Stimulated activated naive B cell treated with anti-CD40 and anti-IgM and Interleukin-4, amounts not matched to agents 10 μg/mL and 1 μg/mL and 100 μg/mL, for 72 hours (primary cell): ENCODE measurements at regions not wholly inside any gene's neighbourhood (a gene's known extent, or its start where the extent isn't known, plus 50 kb on each side); places are given as distances from the start of the nearest gene placed in this dataset.
A peak's percentile ranks its signal among the peaks of the same experiment; 100 is the strongest.

Source experiments
- ATAC-seq, 2 donors: fragments of 150-1000 bp; cut with Tn5 transposase; replicated peaks; 2 replicates each; pipeline ENCODE4 v1.10.0; 2021; ENCODE audit warnings: moderate library complexity in 1 of 2
- DNase-seq: peaks from one replicate; pipeline ENCODE4 v3.0.0; 2021
- H3K27ac Mint-ChIP-seq: one replicate; pipeline ENCODE4 v1.8.0; 2022; ENCODE audit warnings: mild to moderate bottlenecking, mixed read lengths
- H3K27me3 Mint-ChIP-seq, 2 donors: one replicate each; pipeline ENCODE4 v1.8.0; 2022; ENCODE audit warnings: mixed read lengths in 2 of 2
- H3K36me3 Mint-ChIP-seq, 2 donors: one replicate each; pipeline ENCODE4 v1.8.0; 2022; ENCODE audit warnings: mixed read lengths in 2 of 2, mild to moderate bottlenecking in 1 of 2
- H3K4me1 Mint-ChIP-seq, 2 donors: one replicate each; pipeline ENCODE4 v1.8.0; 2022; ENCODE audit warnings: mixed read lengths in 2 of 2, mild to moderate bottlenecking in 1 of 2
- H3K4me3 Mint-ChIP-seq, 2 donors: one replicate each; pipeline ENCODE4 v1.8.0; 2022; ENCODE audit warnings: mild to moderate bottlenecking in 2 of 2, mixed read lengths in 2 of 2, moderate library complexity in 1 of 2
- H3K9me3 Mint-ChIP-seq, 2 donors: one replicate each; pipeline ENCODE4 v1.8.0; 2022; ENCODE audit warnings: mixed read lengths in 2 of 2, mild to moderate bottlenecking in 1 of 2

DNA sequence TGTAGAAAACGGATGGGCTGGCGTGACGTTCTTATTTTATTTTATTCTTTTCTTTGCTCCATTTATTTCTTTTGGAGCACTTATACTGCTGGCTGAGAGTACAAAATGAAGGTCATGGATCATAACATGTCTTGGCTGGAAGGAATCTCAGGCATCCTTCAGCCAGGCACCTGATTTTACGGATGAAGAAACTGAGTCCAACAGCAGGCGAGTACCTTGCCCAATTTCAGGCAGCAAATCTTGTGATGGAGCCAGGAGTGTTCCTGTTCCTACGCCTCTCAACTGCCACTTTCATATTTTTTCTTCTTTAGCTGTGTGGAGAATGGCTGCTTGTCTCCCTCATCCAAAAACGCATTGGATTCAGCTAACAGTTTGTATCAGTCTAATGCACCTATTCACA lies 332.1 kb upstream of the IGFBP7 start:
- Mint-ChIP-seq H3K4me3 (no peak overlapping the region), H3K9me3 (no peaks in the 10 kb centered on the region), H3K27me3 (no peaks in the 10 kb centered on the region), H3K4me1 (no peaks in the 10 kb centered on the region), H3K27ac (no peak overlapping the region), H3K36me3 (no peaks in the 10 kb centered on the region)
- DNase-seq (no peak), ATAC-seq (no peak)

DNA sequence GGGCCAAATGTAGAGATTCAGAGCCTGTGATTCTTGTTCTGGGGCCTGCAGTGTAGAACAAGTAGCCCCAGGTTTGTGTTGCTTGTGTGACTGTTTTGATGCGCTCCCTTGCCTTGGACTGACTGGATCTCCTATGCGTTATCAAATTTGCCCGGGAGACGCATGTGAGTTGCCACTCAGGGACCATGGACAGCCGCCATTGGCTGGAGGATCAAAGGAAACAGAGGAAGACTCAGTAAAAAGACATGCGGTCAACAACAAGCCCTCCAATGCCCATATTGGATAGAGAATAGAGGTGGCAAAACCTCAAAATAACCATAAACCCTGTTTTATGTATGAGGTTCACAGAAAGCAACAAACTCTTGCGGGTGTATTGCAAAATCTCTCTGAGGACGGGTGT lies 327.5 kb upstream of the IGFBP7 start:
- Mint-ChIP-seq H3K27me3 (no peaks in the 10 kb centered on the region), H3K27ac (no peak overlapping the region), H3K4me1 (no peaks in the 10 kb centered on the region), H3K36me3 (no peaks in the 10 kb centered on the region), H3K9me3 (no peaks in the 10 kb centered on the region), H3K4me3 (no peak overlapping the region)
- DNase-seq (no peak), ATAC-seq (no peak)

DNA sequence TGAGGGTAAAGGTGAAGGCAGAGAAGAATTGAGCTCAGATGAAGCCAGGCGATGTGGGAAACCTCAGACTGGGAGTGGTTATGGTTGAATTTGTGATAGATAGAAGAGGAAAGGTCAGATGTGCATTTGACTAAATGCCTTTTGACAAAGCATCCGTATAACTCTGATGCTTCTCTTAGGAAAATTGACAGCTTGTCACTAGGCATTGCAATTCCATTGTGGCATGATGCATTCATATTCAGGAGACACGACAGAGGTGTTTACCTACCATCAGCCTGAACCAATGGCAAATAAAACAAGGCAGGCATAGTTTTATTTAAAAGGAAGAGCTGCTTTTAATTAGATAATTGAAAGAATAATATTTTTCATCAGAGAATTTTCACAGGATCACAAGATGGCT lies 325.1 kb upstream of the IGFBP7 start:
- Mint-ChIP-seq H3K4me3 (no peak overlapping the region), H3K9me3 (no peaks in the 10 kb centered on the region), H3K27me3 (no peaks in the 10 kb centered on the region), H3K36me3 (no peaks in the 10 kb centered on the region), H3K27ac (no peak overlapping the region), H3K4me1 (no peaks in the 10 kb centered on the region)
- no peak for ATAC-seq
- no peak for DNase-seq

DNA sequence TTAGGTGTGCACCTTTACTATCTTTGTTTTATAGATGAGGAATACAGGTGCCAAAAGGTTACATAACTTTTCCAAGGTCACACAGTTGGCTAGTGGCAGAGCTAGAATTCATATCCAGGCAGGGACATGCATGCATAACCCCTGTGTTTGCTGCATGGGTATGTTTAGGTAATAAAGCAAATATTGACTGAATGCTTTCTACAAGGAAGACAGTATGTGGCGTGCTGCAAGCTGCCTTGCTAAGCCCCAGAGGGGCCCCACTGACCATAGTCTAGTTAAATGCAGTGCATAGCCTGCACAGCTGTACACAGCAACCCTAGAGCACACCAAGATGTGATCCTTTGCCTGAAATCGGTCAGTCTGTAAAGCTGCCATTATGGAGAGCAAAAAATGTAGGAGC lies 320.5 kb upstream of the IGFBP7 start:
- DNase-seq (no peak), ATAC-seq (no peak)
- Mint-ChIP-seq H3K27ac (no peak overlapping the region), H3K9me3 (no peaks in the 10 kb centered on the region), H3K4me3 (no peak overlapping the region), H3K27me3 (peaks cover 7 to 8% of the 10 kb centered on the region in 2 donors), H3K4me1 (no peaks in the 10 kb centered on the region), H3K36me3 (no peaks in the 10 kb centered on the region)

DNA sequence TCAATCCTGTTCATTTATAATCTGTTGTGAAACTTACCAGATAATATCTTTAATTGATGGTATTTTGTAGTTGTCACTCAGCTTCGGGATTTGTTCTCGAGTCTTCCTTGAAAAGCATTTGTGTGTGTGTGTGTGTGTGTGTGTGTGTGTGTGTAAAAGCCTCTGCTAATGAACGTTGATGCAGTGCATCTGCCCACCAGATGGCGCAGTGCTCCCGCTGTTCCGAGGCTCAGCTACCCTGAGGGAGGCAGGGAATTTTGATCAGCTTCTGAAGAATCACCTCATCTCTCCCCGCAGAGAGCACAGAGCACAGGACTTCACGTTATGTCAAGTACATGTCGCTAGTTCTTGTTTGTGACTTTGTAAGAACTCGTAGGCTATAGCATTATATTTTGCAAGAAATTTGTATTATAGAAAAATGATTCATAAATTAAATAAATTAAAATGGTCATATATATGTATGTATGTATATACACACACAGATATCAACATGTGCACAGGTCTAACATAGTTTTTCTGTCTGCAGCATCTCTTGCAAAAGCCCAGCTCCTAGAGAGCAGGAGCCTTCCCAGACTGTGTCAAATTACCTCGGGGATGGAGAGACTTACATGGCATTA lies 316.7 kb upstream of the IGFBP7 start:
- peak; percentile 77 to 85 for ATAC-seq
- DNase-seq = peak; percentile 36
- peaks cover 8 to 11% of the 10 kb centered on the region in 2 donors for H3K27me3 Mint-ChIP-seq
- H3K27ac Mint-ChIP-seq = no peak overlapping the region
- H3K9me3 Mint-ChIP-seq = no peaks in the 10 kb centered on the region
- H3K36me3 Mint-ChIP-seq = no peaks in the 10 kb centered on the region
- no peak overlapping the region for H3K4me3 Mint-ChIP-seq
- H3K4me1 Mint-ChIP-seq = no peaks in the 10 kb centered on the region

DNA sequence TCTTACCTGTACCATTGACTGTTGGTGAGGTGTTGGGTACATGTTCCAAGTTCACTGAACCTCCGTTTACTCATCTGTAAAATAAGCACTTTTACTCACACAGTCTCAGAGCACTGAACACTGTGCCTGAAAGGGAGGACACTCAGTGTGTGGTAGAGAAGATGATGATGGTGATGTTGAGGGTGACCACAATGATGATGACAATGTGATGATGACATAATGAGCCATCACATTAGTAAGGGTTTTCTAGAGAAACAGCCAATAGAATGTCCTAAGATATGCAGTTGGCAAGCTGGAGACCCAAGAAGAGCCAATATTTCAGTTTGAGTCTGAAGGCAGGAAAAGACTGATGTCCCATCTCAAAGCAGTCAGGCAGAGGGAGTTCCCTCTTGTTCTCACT lies 315.4 kb upstream of the IGFBP7 start:
- Mint-ChIP-seq H3K4me3 (no peak overlapping the region), H3K9me3 (peaks cover 2 to 4% of the 10 kb centered on the region in 2 donors), H3K27me3 (peaks cover 8 to 11% of the 10 kb centered on the region in 2 donors), H3K36me3 (no peaks in the 10 kb centered on the region), H3K4me1 (no peaks in the 10 kb centered on the region), H3K27ac (no peak overlapping the region)
- no peak for DNase-seq
- ATAC-seq = no peak

DNA sequence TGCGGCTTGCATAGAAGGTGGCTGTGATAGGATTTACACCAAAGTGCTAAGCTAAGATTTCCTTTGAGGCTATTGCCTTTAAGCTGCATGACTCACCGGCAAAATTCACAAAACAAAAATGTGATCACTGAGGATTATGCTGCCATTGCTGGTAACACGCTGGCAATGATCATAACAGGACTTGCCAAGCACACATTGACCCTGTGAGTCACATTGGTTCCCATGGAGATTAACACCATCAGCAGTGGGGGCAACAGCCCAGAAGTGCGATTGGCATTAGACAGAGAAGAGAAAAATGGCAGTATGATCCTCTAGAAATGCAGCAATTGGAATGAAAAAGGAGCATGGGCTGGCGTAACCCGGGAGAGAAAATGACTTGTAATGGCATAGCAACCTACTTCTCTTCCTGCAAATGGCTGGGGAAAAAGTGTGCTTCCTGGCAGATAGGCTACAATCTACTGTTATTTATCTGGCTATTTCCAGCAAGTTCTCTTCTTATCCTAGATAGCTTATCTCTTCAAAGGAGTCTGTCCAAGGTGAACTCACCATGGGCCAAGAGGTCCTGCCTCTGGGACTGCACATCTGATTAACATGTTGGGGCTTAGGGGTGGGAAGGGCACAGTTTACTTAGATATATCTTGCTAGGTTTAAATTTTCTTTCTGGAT lies 314.2 kb upstream of the IGFBP7 start:
- no peak overlapping the region for H3K27ac Mint-ChIP-seq
- peaks cover 2 to 4% of the 10 kb centered on the region in 2 donors for H3K9me3 Mint-ChIP-seq
- no peaks in the 10 kb centered on the region for H3K36me3 Mint-ChIP-seq
- no peaks in the 10 kb centered on the region for H3K4me1 Mint-ChIP-seq
- DNase-seq (no peak), ATAC-seq (no peak)
- H3K27me3 Mint-ChIP-seq = peaks cover 8 to 11% of the 10 kb centered on the region in 2 donors
- H3K4me3 Mint-ChIP-seq = no peak overlapping the region

DNA sequence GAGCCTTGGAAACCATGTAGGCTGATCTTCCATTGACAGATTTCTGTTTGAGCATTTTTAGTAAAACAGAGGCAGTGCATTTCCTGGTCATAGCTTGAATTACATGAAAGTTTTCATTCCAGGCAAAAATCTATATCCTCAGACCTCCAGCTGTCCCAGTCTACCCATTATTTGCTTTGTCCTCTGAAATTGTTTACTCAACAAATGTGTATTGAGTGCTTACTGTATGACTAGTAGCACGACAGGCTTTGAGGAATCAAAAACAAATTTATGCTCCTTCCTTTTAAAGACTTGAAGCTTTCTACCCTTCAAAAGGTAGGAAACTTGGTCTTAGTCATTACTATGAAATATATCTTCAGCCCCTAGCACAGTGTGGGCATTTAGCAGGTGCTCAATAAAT lies 307.9 kb upstream of the IGFBP7 start:
- DNase-seq = no peak
- H3K4me1 Mint-ChIP-seq = no peaks in the 10 kb centered on the region
- ATAC-seq = no peak
- H3K27me3 Mint-ChIP-seq = peaks cover 0 to 4% of the 10 kb centered on the region in 2 donors
- H3K9me3 Mint-ChIP-seq = peaks cover 2 to 4% of the 10 kb centered on the region in 2 donors
- H3K36me3 Mint-ChIP-seq = no peaks in the 10 kb centered on the region
- H3K4me3 Mint-ChIP-seq = no peak overlapping the region
- H3K27ac Mint-ChIP-seq = no peak overlapping the region

DNA sequence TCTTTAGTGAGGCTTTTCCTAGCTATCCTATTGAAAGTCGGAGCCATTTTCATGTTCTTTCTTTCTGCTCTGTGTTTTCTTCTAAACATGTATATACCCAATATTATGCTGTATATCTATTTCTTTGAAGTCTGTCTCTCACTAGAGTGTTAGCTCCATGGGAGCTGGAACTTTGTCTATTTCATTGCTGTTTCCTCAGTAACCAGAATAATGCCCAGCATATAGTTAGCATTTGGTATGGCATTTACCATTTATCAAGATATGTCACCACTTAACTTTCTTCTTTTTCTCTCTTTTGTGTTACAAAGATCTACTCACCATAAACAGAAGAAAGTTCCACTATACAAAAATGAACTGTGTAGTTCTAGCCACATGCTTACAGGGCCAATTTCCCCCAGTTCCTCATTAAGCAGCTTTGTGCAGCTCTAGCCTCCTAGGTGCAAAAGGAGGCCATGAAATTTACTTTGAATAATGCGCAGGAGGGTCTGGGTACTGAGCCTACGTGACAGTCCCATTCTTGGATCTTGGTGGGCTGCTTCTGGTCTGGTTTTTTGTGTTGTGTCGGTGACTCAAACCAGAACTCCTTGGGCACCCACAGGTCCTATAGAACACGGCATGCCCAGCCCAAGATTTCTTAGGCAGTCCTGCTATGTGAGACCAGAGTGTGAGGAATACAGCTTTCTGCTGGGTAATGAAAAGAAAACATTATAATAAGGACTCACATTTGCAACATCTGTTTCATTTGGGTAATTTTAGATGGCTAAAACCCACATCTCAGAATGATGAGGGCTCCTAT lies 302.3 kb upstream of the IGFBP7 start:
- Mint-ChIP-seq H3K4me3 (no peak overlapping the region), H3K27me3 (no peaks in the 10 kb centered on the region), H3K4me1 (no peaks in the 10 kb centered on the region), H3K36me3 (no peaks in the 10 kb centered on the region), H3K27ac (no peak overlapping the region), H3K9me3 (no peaks in the 10 kb centered on the region)
- no peak for ATAC-seq
- DNase-seq = no peak

DNA sequence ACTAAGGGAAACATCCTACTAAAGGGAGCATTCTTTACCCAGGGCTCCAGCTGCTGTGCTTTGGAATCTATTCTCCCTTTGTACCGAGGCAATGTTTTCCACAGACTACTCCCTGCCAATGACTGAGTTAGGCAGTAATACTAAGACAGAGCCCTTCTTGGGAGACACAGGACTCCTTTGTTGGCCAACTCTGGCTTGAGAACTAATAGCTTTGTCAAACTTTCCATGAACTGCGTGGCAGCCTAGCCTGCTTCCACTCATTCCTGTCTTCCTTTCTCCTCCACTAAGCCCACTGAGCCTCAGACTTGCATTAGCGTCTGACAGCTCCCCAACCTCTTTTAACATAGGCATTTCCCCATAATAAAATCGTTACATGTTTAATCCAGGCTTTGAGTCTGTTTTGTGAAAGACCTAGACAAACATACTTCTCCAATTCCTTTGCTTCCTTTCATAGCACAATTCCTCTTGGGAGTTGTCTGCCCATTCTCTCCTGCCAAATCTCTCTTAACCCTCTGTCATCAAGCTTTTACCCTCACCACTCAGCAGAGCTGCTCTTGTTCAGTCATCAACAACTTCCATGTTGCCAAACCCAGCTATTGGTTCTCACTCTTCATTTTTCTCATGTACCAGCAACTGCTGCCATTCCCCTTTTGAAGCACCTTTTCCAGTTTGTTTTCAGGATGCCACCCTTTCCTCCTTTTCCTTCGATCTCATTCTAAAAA lies 300.3 kb upstream of the IGFBP7 start:
- H3K27ac Mint-ChIP-seq = no peak overlapping the region

DNA sequence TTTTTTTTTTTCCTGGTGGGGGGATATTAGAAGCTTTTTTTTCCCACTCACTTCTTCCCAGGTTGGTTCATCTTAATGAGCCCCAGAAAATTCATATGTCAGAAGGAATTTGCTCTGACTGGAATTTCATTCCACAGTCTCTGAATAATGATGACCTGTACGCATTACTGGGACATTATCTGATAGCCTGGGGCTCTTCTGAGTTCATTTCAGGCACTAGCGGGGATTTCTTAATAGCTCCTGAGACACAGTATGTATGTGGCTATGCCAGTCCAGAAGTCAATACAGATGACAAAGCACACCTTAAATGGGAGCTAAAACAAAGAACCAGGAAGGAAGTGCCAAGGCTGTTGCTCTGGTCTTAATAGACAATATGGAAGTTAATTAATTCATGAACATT lies 295.2 kb upstream of the IGFBP7 start:
- Mint-ChIP-seq H3K27ac (no peak overlapping the region), H3K9me3 (no peaks in the 10 kb centered on the region), H3K27me3 (no peaks in the 10 kb centered on the region), H3K4me1 (no peaks in the 10 kb centered on the region), H3K4me3 (no peak overlapping the region), H3K36me3 (no peaks in the 10 kb centered on the region)
- ATAC-seq = no peak
- DNase-seq = no peak

More for the DNA sequence above, 300.3 kb upstream of the IGFBP7 start:
- ATAC-seq (no peak), DNase-seq (no peak)
- H3K27me3 Mint-ChIP-seq = no peaks in the 10 kb centered on the region
- no peaks in the 10 kb centered on the region for H3K36me3 Mint-ChIP-seq
- no peaks in the 10 kb centered on the region for H3K4me1 Mint-ChIP-seq
- H3K4me3 Mint-ChIP-seq = no peak overlapping the region
- no peaks in the 10 kb centered on the region for H3K9me3 Mint-ChIP-seq

DNA sequence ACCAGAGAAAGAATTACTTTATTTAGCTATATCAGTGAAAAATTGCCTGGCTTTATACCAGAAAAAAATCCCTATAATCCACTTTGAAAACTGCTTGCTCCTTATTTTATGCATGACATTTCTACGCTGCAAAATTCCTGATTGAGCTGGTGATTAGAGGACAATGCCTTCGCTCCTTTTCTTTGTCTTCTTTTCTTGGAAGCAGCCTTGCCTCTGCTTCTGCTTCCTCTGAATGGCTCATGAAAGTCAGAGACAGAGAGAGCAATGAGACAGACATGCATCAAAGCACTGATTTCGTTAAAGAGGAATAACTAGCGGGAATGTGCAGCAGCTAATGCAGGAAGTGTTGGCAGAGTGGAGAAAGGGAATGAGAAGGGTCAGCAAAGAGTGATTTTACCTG lies 294.3 kb upstream of the IGFBP7 start:
- ATAC-seq (no peak), DNase-seq (no peak)
- no peaks in the 10 kb centered on the region for H3K36me3 Mint-ChIP-seq
- no peak overlapping the region for H3K4me3 Mint-ChIP-seq
- H3K4me1 Mint-ChIP-seq = no peaks in the 10 kb centered on the region
- H3K9me3 Mint-ChIP-seq = no peaks in the 10 kb centered on the region
- H3K27me3 Mint-ChIP-seq = no peaks in the 10 kb centered on the region
- H3K27ac Mint-ChIP-seq = no peak overlapping the region

DNA sequence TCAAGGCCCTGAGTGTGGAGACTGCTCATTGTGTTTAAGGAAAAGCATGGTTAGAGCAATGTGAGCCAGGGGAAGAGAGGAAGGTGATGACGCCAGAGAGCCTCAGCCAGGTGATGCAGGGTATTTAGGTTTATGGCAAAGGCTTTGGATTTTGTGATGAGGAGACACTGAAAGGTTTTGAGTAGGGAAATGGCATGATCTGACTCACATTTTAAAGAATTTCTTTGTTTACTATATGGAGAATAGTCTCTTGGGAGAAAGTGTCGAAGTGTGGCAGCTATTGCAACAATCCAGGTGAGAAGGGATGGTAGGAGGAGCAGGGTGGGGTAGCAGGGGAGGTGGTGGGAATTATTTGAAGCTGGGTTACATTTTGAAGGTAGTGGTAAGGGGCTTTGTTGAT lies 293.4 kb upstream of the IGFBP7 start:
- no peaks in the 10 kb centered on the region for H3K9me3 Mint-ChIP-seq
- no peaks in the 10 kb centered on the region for H3K27me3 Mint-ChIP-seq
- H3K36me3 Mint-ChIP-seq = no peaks in the 10 kb centered on the region
- no peak overlapping the region for H3K4me3 Mint-ChIP-seq
- no peak for DNase-seq
- no peaks in the 10 kb centered on the region for H3K4me1 Mint-ChIP-seq
- ATAC-seq = no peak
- H3K27ac Mint-ChIP-seq = no peak overlapping the region

DNA sequence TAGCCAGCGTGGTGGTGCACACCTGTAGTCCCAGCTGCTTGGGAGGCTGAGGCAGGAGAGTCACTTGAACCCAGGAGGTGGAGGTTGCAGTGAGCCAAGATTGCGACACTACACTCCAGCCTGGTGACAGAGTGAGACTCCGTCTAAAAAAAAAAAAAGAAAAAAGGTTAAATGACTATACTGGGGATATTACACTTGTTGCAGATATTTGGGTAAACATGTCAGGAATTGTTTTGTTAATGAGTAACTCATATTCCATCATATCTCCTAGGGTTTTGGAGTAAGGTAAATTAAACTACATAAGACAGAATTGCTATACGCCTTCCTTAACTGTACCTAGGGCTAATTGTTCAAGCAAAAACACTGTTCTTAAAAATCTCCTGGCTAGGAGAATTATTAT lies 291.4 kb upstream of the IGFBP7 start:
- Mint-ChIP-seq H3K27me3 (no peaks in the 10 kb centered on the region), H3K9me3 (no peaks in the 10 kb centered on the region), H3K4me3 (no peak overlapping the region), H3K27ac (no peak overlapping the region), H3K36me3 (no peaks in the 10 kb centered on the region), H3K4me1 (no peaks in the 10 kb centered on the region)
- DNase-seq = no peak
- ATAC-seq = no peak
